GM19452 (cell line): ENCODE measurements at regions not wholly inside any gene's neighbourhood (a gene's known extent, or its start where the extent isn't known, plus 50 kb on each side); places are given as distances from the start of the nearest gene placed in this dataset.

Experiments used
- ATAC-seq: cut with Tn5 transposase; IDR thresholded peaks from one replicate; pipeline ENCODE4 v1.9.1; 2021; ENCODE audit not compliant: unreplicated experiment

DNA sequence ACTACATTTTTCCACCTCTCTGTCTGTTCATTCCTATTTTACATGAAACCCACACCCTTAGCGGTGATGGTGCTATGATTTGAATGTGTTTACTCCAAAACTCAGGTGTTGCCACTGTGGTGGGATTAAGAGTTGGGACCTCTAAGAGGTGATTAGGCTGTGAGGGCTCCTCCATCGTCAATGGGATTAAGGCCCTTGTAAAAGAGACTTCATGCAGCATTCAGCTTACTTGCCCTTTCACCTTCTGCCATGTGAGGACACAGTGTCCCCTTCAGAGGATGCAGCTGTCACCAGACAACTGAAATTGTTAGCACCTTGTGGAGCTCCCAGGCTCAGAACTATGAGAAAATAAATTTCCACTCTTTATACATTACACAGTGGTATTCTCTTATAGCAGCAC, 182.2 kb downstream of the NOC3L start:
- ATAC-seq, result no peak

DNA sequence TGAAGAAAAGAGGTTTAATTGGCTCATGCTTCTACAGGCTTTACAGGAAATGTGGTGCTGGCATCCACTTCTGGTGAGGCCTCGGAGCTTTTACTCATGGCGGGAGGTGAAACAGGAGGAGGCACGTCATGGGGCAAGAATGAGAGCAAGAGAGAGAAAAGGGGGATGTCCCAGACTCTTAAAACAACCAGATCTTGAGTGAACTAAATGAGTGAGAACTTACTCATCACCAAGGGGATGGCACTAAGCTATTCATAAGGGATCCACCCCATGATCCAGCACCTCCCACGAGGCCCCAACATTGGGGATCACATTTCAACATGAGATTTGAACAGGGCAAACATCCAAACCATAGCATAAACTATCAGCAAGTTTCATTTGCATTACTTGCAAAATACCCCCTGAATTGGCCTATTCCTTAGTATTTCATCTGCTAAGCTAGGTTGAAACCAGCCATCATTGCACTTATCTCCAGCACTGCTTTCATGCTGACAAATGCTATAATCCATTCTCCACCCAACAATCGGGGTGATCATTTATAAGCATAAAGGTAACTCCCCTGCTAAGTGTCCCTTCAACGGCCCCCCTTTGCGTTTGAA, 179.0 kb downstream of the NOC3L start:
- ATAC-seq, result no peak

GRCh38 chr10:94186722-94187121, 176.0 kb downstream of the NOC3L start:
- ATAC-seq, result no peak

DNA sequence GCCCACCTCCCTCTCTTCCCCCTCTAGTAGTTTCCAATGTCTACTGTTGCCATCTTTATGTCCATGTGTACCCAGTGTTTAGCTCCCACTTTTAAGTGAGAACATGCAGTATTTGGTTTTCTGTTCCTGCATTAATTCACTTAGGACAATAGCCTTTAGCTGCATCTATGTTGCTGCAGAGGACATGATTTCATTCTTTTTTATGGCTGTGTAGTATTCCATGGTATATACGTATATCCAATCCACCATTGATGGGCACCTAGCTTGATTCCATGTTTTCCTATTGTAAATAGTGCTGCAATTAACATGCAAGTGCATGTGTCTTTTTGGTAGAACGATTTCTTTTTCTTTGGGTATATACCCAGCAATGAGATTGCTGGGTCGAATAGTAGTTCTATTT, 170.4 kb downstream of the NOC3L start:
- no peak for ATAC-seq

- ATAC-seq, result no peak
These were observed 169.8 kb downstream of the NOC3L start for GRCh38 chr10:94192974-94193373.

DNA sequence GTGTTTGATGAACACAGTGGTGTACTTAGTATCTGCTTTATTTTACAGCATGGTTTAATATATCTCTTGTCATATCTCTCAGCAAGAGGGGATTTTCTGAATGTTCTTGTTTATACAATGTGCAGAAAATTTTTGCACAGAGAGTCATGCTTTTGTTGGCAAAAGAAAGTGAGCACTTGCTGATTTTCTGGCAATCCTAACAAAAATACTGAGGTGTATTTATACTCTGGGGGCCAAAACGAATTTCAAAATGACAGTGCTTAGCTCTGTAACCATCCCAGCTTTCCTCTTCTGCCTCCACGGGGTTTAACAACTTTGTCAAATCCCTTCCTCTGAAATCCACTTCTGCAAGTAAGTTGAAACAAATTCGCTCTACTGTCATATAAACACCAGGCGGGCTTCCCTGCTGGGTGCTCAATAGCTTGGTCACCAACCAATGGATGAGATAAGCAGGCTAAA, 169.2 kb downstream of the NOC3L start:
- ATAC-seq, result no peak

GRCh38 chr10:94194256-94194655, 168.5 kb downstream of the NOC3L start:
- no peak for ATAC-seq

- no peak for ATAC-seq
These were observed 165.5 kb downstream of the NOC3L start for GRCh38 chr10:94197241-94197640.

DNA sequence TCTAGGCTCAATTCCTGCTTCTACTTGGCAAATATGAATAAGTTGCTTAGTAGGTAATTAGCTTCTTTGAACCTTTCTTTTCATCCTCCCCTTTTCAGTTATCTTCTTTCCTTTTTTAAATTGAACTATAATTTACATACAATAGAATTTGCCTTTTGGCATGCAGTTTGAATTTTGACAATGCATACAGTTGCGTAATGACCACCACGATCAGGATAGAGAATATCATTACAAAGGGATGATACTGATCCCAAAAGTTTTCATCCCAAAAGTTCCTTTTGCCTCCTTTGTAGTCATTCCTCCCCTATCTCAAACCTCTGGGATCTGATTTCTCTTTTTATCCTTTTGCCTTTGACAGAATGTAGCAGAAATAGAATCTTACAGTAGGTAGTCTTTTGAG, 164.4 kb downstream of the NOC3L start:
- ATAC-seq, result no peak

GRCh38 chr10:94199565-94199964, 163.2 kb downstream of the NOC3L start:
- ATAC-seq, result no peak

- no peak for ATAC-seq
These were observed 162.4 kb downstream of the NOC3L start for GRCh38 chr10:94200146-94200837.

DNA sequence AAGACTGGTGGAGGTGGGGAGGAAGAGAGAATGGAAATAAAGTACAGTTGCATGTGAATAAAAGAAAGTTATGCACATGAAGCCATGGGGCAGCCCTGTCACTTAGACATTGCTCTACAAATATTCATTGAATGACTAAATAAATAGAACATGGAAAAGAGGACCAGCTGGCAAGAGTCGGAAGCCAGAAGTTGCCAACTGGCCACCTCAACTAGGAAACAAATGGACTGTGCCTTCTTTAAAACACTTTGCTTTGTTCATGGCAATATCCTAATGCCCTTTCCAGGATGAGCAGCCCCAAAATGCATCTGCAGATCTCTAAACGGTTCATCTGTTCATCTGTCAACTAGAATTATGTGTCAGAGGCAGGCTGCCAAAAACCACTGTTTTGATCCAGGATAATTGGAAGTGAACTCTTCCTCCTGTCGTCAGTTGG, 157.3 kb downstream of the NOC3L start:
- no peak for ATAC-seq

DNA sequence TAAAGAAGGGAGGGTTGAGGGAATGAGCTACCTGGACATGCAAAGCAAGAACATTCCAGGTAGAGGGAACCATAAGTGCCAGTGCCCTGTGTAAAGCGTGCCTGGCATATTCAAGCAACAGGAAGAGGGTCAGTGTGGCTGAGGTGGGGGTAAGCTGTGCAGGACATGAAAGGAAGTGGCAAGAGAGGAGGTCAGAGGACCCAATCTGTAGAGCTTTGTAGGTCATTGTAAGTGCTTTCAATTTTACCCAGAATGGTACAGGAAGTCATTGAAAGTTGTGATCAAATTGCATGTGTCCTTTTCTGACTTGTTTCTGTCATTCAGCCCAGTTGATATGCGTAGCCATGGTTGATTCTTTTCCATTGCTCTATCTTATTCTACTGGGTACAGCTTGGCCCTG, 156.6 kb downstream of the NOC3L start:
- ATAC-seq, result no peak

DNA sequence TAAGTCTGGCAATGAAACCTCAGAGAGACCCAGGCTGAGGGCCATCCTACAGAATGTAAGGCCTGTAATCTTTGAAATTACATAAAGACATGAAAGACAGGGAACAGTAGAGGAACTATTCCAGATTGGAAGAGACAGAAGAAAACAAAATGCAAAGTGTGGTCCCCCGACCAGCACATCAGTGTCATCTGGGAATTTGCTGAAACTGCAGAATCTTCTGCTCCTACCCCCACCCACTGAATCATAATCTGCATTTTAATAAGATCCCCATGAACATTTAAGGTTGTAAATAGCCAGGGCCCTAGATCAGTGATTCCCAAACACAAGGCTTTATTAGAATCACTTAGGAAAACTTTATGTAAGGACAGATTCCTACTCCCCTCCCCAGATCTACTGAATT, 154.4 kb downstream of the NOC3L start:
- ATAC-seq, result no peak

- ATAC-seq, result no peak
These were observed 152.1 kb downstream of the NOC3L start for GRCh38 chr10:94210440-94211168.

DNA sequence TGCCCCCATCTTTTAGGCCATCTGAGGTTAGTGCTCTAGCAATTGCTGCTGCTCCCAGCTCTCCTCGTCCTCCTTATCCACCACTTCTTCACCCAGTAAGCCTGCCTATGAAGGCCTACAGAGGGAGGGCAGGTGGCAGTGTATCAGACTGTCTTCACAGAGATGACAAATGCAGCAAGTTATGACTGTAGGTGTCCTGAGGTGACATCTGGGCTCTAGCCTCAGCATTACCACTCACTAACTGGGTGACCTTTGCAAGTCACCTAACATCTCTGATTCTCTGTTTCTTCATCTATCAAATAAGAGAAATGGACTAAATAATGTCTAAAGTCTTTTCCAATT, 151.6 kb downstream of the NOC3L start:
- no peak for ATAC-seq

- no peak for ATAC-seq
These were observed 149.7 kb downstream of the NOC3L start for GRCh38 chr10:94213001-94213530.

- no peak for ATAC-seq
These were observed 148.8 kb downstream of the NOC3L start for GRCh38 chr10:94213980-94214379.

DNA sequence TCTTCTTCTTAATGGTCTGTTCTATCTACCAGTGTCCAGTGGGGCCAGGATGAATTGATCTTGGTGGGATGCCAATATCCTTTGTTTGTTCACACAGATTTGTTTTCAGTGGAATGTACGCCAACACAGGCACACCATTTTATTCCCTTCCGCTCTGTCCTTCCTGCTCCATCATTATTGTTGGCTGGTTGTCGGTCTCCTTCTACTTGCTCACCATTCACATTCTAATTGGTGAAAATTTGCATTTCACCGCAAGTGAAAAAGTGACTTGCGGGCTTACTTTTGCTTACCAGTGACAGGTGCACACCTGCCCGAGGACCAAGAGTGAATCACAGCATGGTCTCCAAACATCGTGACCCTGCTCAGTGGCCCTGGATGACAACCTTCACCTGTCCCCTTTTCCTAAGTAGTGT, 148.3 kb downstream of the NOC3L start:
- no peak for ATAC-seq

DNA sequence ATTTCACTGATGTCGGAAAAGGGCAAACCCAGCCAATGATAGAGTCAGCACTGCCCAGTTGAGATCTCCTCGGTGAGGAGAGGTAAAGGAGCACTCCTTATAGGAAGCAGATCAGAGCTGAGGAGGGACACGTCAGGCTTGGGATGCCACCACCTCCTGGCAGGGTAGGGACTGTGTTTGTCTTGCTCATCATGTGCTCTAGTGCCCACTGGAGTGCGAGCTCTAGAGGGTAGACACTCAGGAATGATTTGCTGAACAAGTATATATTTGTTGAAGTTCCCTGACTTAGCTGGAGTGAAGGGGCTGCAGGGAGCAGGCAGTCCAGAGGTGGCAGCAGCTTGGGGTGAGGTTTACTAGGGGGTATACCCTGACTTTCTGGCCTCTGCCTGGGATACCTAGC, 146.5 kb downstream of the NOC3L start:
- ATAC-seq, result no peak

GRCh38 chr10:94217411-94217810, 145.3 kb downstream of the NOC3L start:
- ATAC-seq, result no peak
